Keratinocyte (primary cell): ENCODE measurements at regions not wholly inside any gene's neighbourhood (a gene's known extent, or its start where the extent isn't known, plus 50 kb on each side); places are given as distances from the start of the nearest gene placed in this dataset.

Source experiments
- CTCF ChIP-seq, 3 experiments: IDR thresholded peaks in 1 of 3; conservative IDR thresholded peaks in 1 of 3; optimal IDR thresholded peaks in 1 of 3; 2 replicates in 2 of 3; 3 replicates in 1 of 3; pipeline versions ENCODE3 to v1.5.1; 2011; ENCODE audit warnings: low read length in 3 of 3, mild to moderate bottlenecking in 3 of 3, moderate library complexity in 2 of 3, control low read depth in 1 of 3, inconsistent platforms in 1 of 3; ENCODE audit not compliant: insufficient read depth in 2 of 3; ENCODE audit errors: extremely low read depth in 1 of 3
- EZH2 ChIP-seq: IDR thresholded peaks from one replicate; pipeline ENCODE4 v1.6.1; 2012; ENCODE audit warnings: inconsistent platforms, mild to moderate bottlenecking, low read length, moderate library complexity

- TF ChIP-seq CTCF (optimal IDR thresholded peaks at IDR 0.05 in 1 of 3, IDR thresholded peaks at IDR 0.05 in 1 of 3, conservative IDR thresholded peaks at IDR 0.05 in 1 of 3; ENCODE audit: extremely low read depth in 1 of 3, insufficient read depth in 2 of 3, low read length in 3 of 3) (no peak), EZH2 (no peak)
Observed at GRCh38 chr21:41668686-41669532, 97.9 kb downstream of the RIPK4 start.
